HCT116 (cell line): ENCODE measurements at regions not wholly inside any gene's neighbourhood (a gene's known extent, or its start where the extent isn't known, plus 50 kb on each side); places are given as distances from the start of the nearest gene placed in this dataset.

Experiments
- CTCF ChIP-seq, 3 experiments: fragments of 200-600 bp in 1 of 3; sonication (generic) in 1 of 3; IDR thresholded peaks in 2 of 3; conservative IDR thresholded peaks in 1 of 3; 2 replicates each; pipeline ENCODE4 v1.5.1; 2012 to 2017; ENCODE audit warnings: low read depth in 2 of 3, low read length in 2 of 3, antibody characterized with exemption in 1 of 3, borderline replicate concordance in 1 of 3, control low read depth in 1 of 3, mild to moderate bottlenecking in 1 of 3, mixed read lengths in 1 of 3, mixed run types in 1 of 3, moderate library complexity in 1 of 3; ENCODE audit not compliant: insufficient read depth in 1 of 3
- EZH2 ChIP-seq: fragments of 200-600 bp; sonication (generic); IDR thresholded peaks from 2 replicates; pipeline ENCODE4 v1.6.1; 2017; ENCODE audit warnings: antibody characterized with exemption, mixed run types
- EZH2phosphoT487 ChIP-seq: fragments of 200-600 bp; IDR thresholded peaks from 2 replicates; pipeline ENCODE4 v1.6.1; 2018; ENCODE audit warnings: antibody characterized with exemption, borderline replicate concordance
- MAX ChIP-seq: IDR thresholded peaks from 2 replicates; pipeline ENCODE4 v1.6.1; 2012
- POLR2A ChIP-seq: IDR thresholded peaks from 2 replicates; pipeline ENCODE4 v1.7.0; 2011; ENCODE audit warnings: borderline replicate concordance; ENCODE audit not compliant: insufficient read depth, insufficient read length; ENCODE audit errors: extremely low read depth
- POLR2AphosphoS5 ChIP-seq: IDR thresholded peaks from 2 replicates; pipeline ENCODE4 v1.6.1; 2011; ENCODE audit warnings: mild to moderate bottlenecking, low read depth, low read length, moderate library complexity
- REST ChIP-seq: IDR thresholded peaks from 2 replicates; pipeline ENCODE4 v1.6.1; 2012; ENCODE audit warnings: low read depth
- SIN3A ChIP-seq: IDR thresholded peaks from 2 replicates; pipeline ENCODE4 v1.6.1; 2012; ENCODE audit warnings: low read depth
- SP1 ChIP-seq: IDR thresholded peaks from 2 replicates; pipeline ENCODE4 v1.6.1; 2012; ENCODE audit warnings: low read depth
- SRF ChIP-seq: IDR thresholded peaks from 2 replicates; pipeline ENCODE4 v1.6.1; 2012; ENCODE audit warnings: low read depth
- TCF7L2 ChIP-seq: IDR thresholded peaks from 2 replicates; pipeline ENCODE4 v1.7.0; 2011; ENCODE audit warnings: borderline replicate concordance, inconsistent platforms; ENCODE audit not compliant: insufficient read depth, insufficient read length; ENCODE audit errors: extremely low read depth
- YY1 ChIP-seq: IDR thresholded peaks from 2 replicates; pipeline ENCODE4 v1.6.1; 2011; ENCODE audit warnings: low read length, low read depth, moderate library complexity, mild to moderate bottlenecking; ENCODE audit not compliant: insufficient replicate concordance; ENCODE audit errors: extremely low read depth

- no peak for TF ChIP-seq POLR2A
- TF ChIP-seq CTCF (IDR thresholded peaks at IDR 0.05 in 2 of 3, conservative IDR thresholded peaks at IDR 0.05 in 1 of 3; ENCODE audit: borderline replicate concordance in 1 of 3, insufficient read depth in 1 of 3, low read depth in 2 of 3, low read length in 2 of 3) = no peak
- TF ChIP-seq EZH2 = no peak
- TF ChIP-seq YY1 = no peak
- no peak for TF ChIP-seq SP1
- TF ChIP-seq EZH2phosphoT487 = no peak
- TF ChIP-seq POLR2AphosphoS5 = no peak
- TF ChIP-seq MAX = no peak
- TF ChIP-seq REST = no peak
- TF ChIP-seq TCF7L2 = no peak
- no peak for TF ChIP-seq SIN3A
- no peak for TF ChIP-seq SRF
Observed at GRCh38 chr15:39503526-39503925, 77.4 kb upstream of the THBS1 start.
